HEK293T (cell line): ENCODE measurements at regions not wholly inside any gene's neighbourhood (a gene's known extent, or its start where the extent isn't known, plus 50 kb on each side); places are given as distances from the start of the nearest gene placed in this dataset.

Experiments used
- FOXK2 ChIP-seq: fragments of 450-650 bp; IDR thresholded peaks from 2 replicates; pipeline ENCODE4 v1.6.1; 2016; ENCODE audit warnings: mild to moderate bottlenecking
- HDGF ChIP-seq: fragments of 450-650 bp; IDR thresholded peaks from 2 replicates; pipeline ENCODE4 v1.6.1; 2017; ENCODE audit warnings: antibody characterized with exemption, borderline replicate concordance
- SUZ12 ChIP-seq: fragments of 450-650 bp; IDR thresholded peaks from 2 replicates; pipeline ENCODE4 v1.6.1; 2016; ENCODE audit warnings: mild to moderate bottlenecking
- TARDBP ChIP-seq: fragments of 450-650 bp; IDR thresholded peaks from 2 replicates; pipeline ENCODE4 v1.6.1; 2016
- TF ChIP-seq, protein P1 (sequence below): fragments of 450-650 bp; IDR thresholded peaks from 2 replicates; pipeline ENCODE4 v1.6.1; 2016

GRCh38 chr11:86119906-86120305 lies 51.0 kb upstream of the PICALM start:
- no peak for TF ChIP-seq SUZ12
- TF ChIP-seq, protein P1, sequence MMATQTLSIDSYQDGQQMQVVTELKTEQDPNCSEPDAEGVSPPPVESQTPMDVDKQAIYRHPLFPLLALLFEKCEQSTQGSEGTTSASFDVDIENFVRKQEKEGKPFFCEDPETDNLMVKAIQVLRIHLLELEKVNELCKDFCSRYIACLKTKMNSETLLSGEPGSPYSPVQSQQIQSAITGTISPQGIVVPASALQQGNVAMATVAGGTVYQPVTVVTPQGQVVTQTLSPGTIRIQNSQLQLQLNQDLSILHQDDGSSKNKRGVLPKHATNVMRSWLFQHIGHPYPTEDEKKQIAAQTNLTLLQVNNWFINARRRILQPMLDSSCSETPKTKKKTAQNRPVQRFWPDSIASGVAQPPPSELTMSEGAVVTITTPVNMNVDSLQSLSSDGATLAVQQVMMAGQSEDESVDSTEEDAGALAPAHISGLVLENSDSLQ = no peak
- TF ChIP-seq HDGF = no peak
- TF ChIP-seq FOXK2 = no peak
- no peak for TF ChIP-seq TARDBP
